ENCODE measurements at regions not wholly inside any gene's neighbourhood (a gene's known extent, or its start where the extent isn't known, plus 50 kb on each side); places are given as distances from the start of the nearest gene placed in this dataset.
A peak's percentile ranks its signal among the peaks of the same experiment; 100 is the strongest.

GRCh38 chr20:10976051-10976450, 302.3 kb upstream of the JAG1 start:
- H3K4me2 ChIP-seq: no peak overlapping the region

GRCh38 chr20:10978019-10978702, 304.4 kb upstream of the JAG1 start:
- Mint-ChIP-seq H3K36me3 (ENCODE audit: low read depth) (no peaks in the 10 kb centered on the region), H3K9me3 (no peaks in the 10 kb centered on the region), H3K4me1 (peaks cover 7% of the 10 kb centered on the region), H3K27me3 (ENCODE audit: insufficient read depth, low read depth, poor library complexity) (peaks cover 4% of the 10 kb centered on the region), H3K27ac (no peak overlapping the region), H3K4me3 (no peak overlapping the region)
- Histone ChIP-seq H3K79me2 (replicated peaks; ENCODE audit: insufficient read depth) (no peaks in the 10 kb centered on the region), H4K20me1 (replicated peaks; ENCODE audit: insufficient read depth) (no peaks in the 10 kb centered on the region), H3K36me3 (ENCODE audit: insufficient read depth) (no peaks in the 10 kb centered on the region; the same call in 1 of the 2 replicates), H3K27ac (ENCODE audit: low read depth) (no peak overlapping the region), H3F3A (replicated peaks; ENCODE audit: low read depth) (no peaks in the 10 kb centered on the region), H2AFZ (0 out of 2 replicates have a peak overlapping the region, but pooled peaks have one; percentile 23), H3K27me3 (ENCODE audit: insufficient read depth) (no peaks in the 10 kb centered on the region), H3K4me2 (no peak overlapping the region), H3K4me1 (ENCODE audit: insufficient read depth) (no peaks in the 10 kb centered on the region; the same call in 1 of the 2 replicates), H3K9me2 (ENCODE audit: insufficient read depth) (0 out of 2 replicates have a peak, but pooled peaks cover 17% of the 10 kb centered on the region), H3K4me3 (no peak overlapping the region)
- no peak for ATAC-seq
- TF ChIP-seq ZNF114 (CRISPR knock-in tag; IDR thresholded peaks at IDR 0.05) (no peak), CTCF (conservative IDR thresholded peaks at IDR 0.05; ENCODE audit: low read depth in 2 of 2) (no peak)
- DNase-seq (ENCODE audit: low spot score): no peak

More at GRCh38 chr20:10976051-10976450, 302.3 kb upstream of the JAG1 start:
- H2AFZ ChIP-seq: no peak overlapping the region
- H3K36me3 ChIP-seq (ENCODE audit: insufficient read depth): no peaks in the 10 kb centered on the region; the same call in 1 of the 2 replicates
- no peaks in the 10 kb centered on the region for H4K20me1 ChIP-seq (replicated peaks; ENCODE audit: insufficient read depth)
- H3F3A ChIP-seq (replicated peaks; ENCODE audit: low read depth): no peaks in the 10 kb centered on the region
- H3K27ac ChIP-seq (ENCODE audit: low read depth): no peak overlapping the region
- 0 out of 2 replicates have a peak, but pooled peaks cover 17% of the 10 kb centered on the region for H3K9me2 ChIP-seq (ENCODE audit: insufficient read depth)
- no peaks in the 10 kb centered on the region for H3K36me3 Mint-ChIP-seq (ENCODE audit: low read depth)
- H3K79me2 ChIP-seq (replicated peaks; ENCODE audit: insufficient read depth): no peaks in the 10 kb centered on the region
- no peak for TF ChIP-seq JUNB (IDR thresholded peaks at IDR 0.05; ENCODE audit: unreplicated experiment)
- no peak for TF ChIP-seq ETS1 (IDR thresholded peaks at IDR 0.05)
- no peak for TF ChIP-seq ZNF331 (CRISPR knock-in tag; IDR thresholded peaks at IDR 0.05; ENCODE audit: low read depth)
- no peak for TF ChIP-seq EZH2phosphoT487 (IDR thresholded peaks at IDR 0.05; ENCODE audit: unreplicated experiment)
- TF ChIP-seq ZNF114 (CRISPR knock-in tag; IDR thresholded peaks at IDR 0.05): no peak
- TF ChIP-seq POLR2AphosphoS5 (IDR thresholded peaks at IDR 0.05; ENCODE audit: low read depth): no peak
- TF ChIP-seq STAT1 (IDR thresholded peaks at IDR 0.05; ENCODE audit: unreplicated experiment): no peak
- H3K4me1 Mint-ChIP-seq: peaks cover 4% of the 10 kb centered on the region; the same call in 1 of the 3 replicates
- no peak overlapping the region for H3K27ac Mint-ChIP-seq
- ATAC-seq (no peak), DNase-seq (ENCODE audit: low spot score) (no peak)
- H3K27me3 ChIP-seq (ENCODE audit: insufficient read depth): no peaks in the 10 kb centered on the region
- peaks cover 4% of the 10 kb centered on the region for H3K27me3 Mint-ChIP-seq (ENCODE audit: insufficient read depth, low read depth, poor library complexity)
- H3K4me1 ChIP-seq (ENCODE audit: insufficient read depth): no peaks in the 10 kb centered on the region
- no peak overlapping the region for H3K4me3 Mint-ChIP-seq
- no peaks in the 10 kb centered on the region for H3K9me3 Mint-ChIP-seq
- no peak overlapping the region for H3K4me3 ChIP-seq

All from GM23338 (cell line).